ENCODE measurements at regions not wholly inside any gene's neighbourhood (a gene's known extent, or its start where the extent isn't known, plus 50 kb on each side); places are given as distances from the start of the nearest gene placed in this dataset.

DNA sequence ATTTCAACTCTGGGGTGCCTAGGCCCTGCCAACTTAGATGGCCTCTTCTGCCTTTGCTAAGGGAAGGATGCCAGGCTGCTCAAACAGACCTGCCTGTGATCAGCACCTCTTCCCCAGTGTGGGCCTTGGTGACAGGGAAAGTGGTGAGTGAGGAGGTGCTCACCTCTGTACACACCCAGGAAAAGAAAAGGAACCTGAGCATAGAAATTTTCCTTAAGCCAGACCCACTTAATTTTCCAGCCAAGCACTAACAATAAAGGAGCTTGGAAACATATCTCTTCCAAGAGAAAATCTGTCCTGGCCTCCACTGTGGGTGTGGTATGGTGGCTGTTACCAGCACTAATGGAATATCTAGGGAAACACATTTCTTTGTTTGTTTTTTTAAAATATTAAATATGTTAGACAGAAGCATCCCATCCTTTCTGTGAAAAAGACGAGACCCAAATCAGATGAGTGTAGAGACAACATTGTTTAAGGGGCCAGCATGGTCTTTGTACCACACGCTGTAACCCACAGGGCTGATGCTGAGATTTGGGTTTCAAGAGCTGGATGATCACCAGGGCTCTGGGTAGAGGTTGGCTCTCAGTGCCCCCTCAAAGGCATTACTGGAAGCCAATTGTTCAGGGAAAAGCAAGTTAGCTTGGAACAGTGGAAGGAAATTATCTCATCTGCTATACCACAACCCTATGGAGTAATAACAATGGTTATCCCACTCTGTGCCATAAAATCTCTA lies 472.2 kb downstream of the INSC start:
- no peak for DNase-seq

DNA sequence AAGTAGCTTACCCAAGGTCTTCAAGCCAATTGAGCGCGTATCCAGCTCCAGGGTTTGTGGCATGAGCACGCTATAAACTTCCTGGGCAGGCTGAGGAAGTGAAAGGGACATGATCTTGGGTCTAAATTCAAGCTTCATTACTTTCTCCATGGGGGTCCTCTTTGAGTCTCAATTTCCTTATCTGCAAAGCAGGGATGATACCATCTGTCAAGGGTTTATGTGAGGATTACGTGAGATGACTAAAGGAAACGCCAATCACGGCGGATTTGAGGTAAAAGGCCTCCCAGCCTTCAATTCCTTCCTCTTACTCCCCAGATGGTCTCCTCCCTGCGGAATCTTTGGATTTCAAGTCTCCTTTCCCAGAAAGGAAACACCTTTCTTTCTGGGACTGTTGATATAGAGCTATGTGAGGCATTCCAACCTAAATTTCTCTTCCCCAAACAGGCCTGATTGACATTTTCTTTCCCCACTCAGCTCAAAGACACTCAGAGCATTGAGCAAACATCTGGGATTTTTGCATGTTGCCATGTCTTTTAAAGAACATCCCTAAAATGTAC lies 474.4 kb downstream of the INSC start:
- no peak for DNase-seq

- no peak for DNase-seq
Observed at GRCh38 chr11:15590132-15590531, 475.4 kb downstream of the INSC start.

- DNase-seq: no peak
Observed at GRCh38 chr11:15591112-15591537, 476.4 kb downstream of the INSC start.

- no peak for DNase-seq
Observed at GRCh38 chr11:15594607-15595006, 479.9 kb downstream of the INSC start.

DNA sequence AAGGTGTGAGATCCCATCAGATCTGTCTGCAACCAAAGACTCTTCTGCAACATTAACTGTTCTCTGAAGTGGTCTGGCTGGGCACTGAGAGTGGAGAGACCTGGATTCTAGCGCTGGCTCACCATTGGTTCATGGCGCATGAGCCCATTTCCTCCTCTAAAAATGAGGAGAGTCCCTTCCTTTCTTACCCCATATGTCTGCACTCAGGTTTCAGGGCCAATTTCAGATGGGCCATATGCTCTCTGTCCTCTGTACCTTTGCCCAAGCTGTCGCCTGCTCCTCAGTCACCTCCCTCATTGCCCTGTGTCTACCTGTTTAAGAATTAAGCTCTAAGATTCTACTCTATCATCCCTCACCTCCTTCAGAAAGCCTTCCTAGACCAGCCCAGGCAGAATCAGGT lies 484.7 kb downstream of the INSC start:
- no peak for DNase-seq

GRCh38 chr11:15602047-15602446 lies 487.3 kb downstream of the INSC start:
- DNase-seq: no peak

DNA sequence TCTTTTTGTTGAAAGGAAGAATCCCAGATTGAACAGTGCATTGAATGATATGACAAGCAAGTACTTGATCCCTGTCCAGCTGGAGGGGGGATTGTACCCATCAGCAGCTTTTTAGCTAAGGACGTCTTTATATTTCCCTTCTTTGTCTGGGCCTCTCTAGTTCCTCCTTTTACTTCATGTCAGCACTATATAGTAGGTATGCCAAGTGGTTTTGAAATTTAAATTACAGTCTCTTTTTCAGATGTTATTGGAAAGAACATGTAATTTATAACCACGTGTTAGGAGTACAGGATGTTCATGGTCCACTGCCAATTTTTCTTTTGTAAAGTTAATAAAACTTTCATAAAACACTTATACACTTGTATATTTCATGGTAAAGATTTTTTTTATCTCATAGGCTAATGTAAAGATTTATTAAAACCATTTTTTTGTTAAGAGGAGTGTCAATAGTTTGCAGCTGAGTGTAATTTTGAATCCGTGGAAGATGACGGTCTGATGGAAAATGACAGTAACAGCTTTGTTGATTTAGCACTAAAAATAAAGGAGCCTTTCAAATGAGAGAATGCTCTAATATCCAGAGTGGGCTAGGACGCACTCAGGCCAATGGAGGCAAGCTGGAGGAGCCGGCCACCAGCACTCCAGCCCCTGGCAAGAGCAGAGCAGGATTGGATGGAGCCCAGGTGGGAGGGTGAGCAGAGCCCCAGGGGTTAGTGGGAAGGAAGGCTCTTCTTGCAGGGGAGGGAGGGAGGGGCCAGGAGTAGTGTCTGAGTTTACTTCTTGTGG lies 488.3 kb downstream of the INSC start:
- no peak for DNase-seq

GRCh38 chr11:15605094-15605493 lies 490.4 kb downstream of the INSC start:
- no peak for DNase-seq

DNA sequence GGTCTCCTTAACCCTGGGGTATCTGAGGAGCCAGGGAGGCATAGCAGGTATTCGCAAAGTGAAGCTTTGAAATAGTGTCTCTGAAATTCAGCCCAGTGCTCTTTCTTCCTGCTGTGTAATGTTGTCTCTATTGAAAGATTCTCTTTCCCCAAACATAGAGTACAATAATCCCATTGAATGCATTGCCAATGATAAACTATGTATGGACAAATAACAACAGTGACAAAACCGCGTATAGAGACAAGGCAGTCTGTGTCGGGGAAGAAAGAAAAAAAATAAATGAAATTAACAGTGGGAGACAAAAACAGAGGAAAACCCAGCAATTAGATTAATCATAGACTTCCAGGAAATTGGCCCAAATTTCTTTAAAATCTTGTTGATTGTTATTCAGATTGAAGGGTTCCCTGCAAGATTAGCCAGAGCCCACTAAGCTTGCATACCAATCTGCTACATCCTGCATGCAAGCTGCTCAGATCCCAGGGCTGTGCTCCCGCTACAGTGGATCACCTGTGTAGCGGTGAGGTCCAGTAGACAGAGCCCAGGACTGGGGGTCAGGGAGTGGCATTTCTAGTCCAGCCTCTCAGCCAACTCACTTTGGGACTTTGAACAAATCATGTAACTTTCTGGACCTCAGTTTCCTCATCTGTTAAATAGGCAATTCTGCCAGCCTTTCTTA lies 492.8 kb downstream of the INSC start:
- DNase-seq: no peak

DNA sequence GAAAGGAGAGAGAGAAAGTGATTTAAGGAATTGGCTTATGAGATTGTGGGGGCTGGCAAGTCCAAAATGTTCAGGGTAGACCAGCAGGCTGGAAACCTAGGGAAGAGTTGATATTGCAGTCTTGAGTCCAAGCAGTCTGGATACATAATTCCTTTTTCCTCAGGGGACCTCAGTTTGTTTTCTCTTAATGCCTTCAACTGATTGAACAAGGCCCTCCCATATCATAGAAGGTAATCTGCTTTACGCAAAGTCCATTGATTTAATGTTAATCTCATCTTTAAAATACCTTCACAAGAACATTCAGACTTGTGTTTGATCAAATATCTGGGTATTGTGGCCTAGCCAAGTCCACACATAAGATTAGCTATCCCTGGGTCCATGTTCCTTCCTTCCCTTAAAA lies 494.7 kb downstream of the INSC start:
- no peak for DNase-seq

- no peak for DNase-seq
Observed at GRCh38 chr11:15610881-15611280, 496.2 kb downstream of the INSC start.

GRCh38 chr11:15613251-15613650 lies 498.5 kb downstream of the INSC start:
- no peak for DNase-seq

DNA sequence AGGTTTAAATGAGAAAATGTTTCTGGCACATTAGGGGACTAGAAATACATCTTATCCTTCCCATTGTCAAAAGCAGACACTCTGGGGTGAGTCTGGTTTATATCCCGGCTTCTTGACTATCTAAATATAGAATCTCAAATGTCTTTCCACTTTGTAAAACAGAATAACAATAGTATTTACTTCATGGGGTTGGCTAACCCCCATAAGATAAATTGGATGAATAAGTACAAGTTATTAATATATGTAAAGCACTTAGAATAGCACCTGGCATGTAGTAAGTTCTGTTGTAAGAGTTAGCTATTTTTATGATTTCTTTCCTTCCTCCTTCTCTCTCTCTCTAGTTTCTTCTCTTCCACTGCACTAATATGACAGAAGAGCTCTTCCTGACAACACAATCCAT lies 499.1 kb downstream of the INSC start:
- DNase-seq: no peak

DNA sequence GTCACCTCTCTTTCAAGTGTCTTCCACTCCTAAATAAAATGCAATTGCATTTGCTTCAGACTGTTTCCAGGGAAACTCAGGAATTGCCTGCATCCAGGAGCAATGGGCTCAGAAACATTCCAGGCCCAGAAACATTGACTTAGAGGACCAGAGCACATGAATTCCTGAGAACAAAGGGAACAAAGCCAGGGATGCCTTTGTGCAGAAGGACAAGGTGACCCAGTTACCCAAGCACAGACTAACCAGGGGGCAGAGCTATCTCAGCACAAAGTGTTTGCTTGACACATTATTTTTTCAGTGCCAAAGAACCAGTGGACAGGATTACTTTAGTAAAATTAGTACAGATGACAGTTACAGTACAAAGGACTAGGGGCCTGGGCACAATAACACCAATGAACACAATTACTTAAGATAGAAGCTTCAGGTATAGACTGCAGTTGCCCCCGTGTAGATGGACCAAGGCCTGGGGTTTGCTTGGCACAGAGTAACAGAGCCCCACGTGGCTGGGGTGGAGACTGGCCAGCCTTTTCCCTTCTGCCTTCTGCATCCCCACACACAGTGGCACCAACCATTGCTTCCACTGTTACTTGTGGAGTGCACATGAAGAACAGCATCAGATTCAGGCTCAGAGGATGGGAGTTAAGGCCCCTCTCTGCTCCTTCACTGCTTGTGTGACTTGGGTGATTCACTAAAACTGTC lies 500.8 kb downstream of the INSC start:
- DNase-seq: no peak

GRCh38 chr11:15616130-15617105 lies 501.7 kb downstream of the INSC start:
- no peak for DNase-seq

GRCh38 chr11:15617126-15617525 lies 502.4 kb downstream of the INSC start:
- no peak for DNase-seq

- DNase-seq: no peak
Observed at GRCh38 chr11:15618583-15619032, 503.9 kb downstream of the INSC start.

- DNase-seq: no peak
Observed at GRCh38 chr11:15621565-15621964, 506.8 kb downstream of the INSC start.

GRCh38 chr11:15622231-15622890 lies 507.6 kb downstream of the INSC start:
- no peak for DNase-seq

DNA sequence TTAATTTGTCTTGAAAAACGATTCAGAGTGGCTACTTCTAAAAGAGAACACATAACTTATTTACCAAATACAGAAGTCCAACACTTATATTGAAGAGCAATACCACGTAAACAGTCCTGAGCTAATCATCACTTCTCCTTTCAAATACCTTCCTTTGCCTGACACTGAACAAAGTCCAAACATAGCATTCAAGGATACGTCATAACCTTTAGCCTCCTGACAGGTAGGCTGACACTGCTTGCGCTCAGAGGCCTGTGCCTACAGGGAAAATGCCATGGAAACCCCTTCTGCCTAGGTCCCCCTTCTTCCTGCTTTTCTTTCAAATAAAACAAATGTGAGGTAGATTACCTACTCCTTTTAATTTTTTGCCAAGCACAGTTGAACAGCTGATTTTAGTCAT lies 510.0 kb downstream of the INSC start:
- DNase-seq: no peak

Measured in bone marrow (tissue), 2 donors.